Erythroblast (primary cell): ENCODE measurements at regions not wholly inside any gene's neighbourhood (a gene's known extent, or its start where the extent isn't known, plus 50 kb on each side); places are given as distances from the start of the nearest gene placed in this dataset.

Experiments
- DNase-seq, 2 experiments: peaks; one replicate each; lab custom pipeline; 2025; lab: John Stamatoyannopoulos, UW
- GATA1 ChIP-seq: IDR thresholded peaks from 2 replicates; pipeline ENCODE4 v1.6.1; 2011; ENCODE audit warnings: low read depth, mild to moderate bottlenecking, control low read depth, low read length, moderate library complexity
- POLR2A ChIP-seq: IDR thresholded peaks from 2 replicates; pipeline ENCODE4 v1.6.1; 2011; ENCODE audit warnings: mild to moderate bottlenecking, low read length

DNA sequence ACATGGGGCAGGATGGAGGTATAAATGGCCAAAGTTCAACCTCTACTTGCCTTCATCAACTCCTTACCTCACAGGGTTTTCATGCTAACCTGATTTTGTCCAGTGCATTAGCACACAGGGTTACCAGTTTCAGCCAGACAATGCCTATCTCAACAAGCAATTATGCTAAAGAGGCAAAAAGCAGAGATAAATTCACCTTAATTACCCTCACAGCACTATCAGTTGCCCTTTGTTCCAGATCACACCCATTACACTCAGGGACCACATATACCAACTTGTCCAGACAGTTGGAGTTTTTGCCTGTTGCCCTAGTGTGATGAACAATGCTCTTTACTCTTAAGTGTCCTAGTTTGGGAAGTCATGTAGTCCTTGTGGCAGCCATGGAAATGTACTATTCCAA lies 174.5 kb upstream of the MOCS1 start:
- TF ChIP-seq POLR2A (no peak), GATA1 (no peak)
- DNase-seq, result no peak

DNA sequence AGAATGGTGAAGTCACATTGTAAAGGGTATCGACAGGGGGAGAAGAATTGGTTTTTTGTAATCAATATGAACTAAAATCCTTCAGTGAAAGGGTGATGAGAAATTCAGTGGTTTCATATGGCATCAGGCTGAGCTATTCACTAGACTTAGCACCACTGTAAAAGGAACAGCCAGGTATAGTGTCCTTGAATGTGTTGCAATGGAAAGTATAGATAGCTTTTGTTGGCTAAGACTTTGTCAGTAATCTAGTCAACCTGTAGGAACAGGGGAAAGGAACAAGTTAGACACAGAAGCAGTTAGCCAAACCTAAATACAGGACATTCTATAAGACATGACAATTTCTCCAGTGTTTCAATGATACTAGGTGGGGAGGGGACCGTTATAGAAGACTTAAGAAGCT lies 172.6 kb upstream of the MOCS1 start:
- TF ChIP-seq POLR2A (no peak), GATA1 (no peak)
- DNase-seq, result no peak

DNA sequence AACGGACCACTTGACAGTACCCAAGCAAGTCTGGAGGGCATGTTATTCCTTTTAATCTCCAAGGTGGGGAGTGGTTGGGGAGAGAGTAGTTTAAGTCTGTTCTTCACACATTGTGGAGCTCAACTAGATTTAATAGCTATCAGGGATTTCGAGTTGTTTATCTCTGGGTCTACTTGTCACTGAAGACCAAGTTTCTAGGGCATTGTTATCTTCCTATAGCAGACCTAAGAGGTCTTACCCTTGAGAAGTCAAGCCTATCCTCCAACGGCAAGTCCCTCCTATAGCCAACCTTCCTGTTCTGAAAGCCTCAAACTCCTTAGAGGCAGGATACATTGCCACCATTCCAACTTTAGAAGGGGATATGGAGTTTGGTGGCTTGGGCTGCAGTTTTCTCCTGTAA lies 164.5 kb upstream of the MOCS1 start:
- no peak for DNase-seq
- TF ChIP-seq POLR2A (no peak), GATA1 (no peak)

DNA sequence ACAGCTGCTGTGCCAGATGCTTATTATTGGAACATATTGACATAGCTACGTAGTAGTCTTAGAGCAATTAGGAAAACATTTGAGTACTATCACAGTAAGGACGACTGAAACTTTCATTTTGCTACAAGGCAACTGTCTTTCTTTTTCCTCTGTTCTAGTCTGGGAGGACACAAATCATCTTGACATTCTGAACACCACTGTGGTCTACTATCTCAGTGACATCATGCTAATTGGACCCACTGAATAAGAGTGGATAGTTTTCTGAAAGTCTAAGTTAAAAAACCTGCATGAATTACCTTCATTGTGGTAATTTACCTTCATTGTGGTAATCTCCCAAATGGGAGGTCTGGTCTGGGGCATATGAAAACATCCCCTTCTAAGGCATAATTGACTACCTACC lies 163.3 kb upstream of the MOCS1 start:
- DNase-seq, result no peak
- no peak for TF ChIP-seq POLR2A
- TF ChIP-seq GATA1, result no peak

DNA sequence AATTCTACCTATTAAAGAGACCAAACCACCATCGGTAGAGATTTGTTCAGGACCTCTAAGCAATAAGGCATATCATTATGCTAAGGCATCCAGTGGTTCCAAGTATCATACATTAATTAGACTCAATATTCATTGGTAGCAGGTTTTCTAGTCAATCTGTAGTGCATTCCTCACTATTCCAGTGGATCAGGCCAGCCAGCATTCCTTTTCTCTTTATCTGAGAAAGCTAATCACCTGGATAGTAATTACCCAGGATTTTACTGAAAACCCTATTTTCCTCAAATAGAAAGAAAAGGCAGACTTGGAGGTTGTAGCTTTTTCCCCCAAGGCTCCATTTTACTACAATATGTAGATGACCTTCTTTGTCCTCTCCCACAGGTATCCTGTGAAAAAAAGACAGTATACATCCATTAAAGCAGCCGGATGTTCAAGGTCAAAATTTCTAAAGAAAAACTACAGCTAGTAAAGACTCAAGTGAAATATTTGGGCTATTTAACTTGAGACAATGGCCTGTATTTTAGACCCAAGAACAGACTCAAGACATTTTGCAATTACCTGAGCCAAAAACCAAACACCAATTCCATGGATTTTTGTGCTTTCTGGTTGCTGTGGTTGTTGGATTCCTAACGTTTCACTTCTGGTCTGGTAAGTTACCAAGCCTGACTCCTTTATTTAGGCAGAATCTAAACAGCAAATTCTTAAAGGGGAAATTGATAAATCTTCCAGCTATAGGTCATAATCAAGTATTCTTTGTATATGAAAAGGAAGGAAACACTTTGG lies 149.1 kb upstream of the MOCS1 start:
- no peak for DNase-seq
- no peak for TF ChIP-seq GATA1
- TF ChIP-seq POLR2A, result no peak

DNA sequence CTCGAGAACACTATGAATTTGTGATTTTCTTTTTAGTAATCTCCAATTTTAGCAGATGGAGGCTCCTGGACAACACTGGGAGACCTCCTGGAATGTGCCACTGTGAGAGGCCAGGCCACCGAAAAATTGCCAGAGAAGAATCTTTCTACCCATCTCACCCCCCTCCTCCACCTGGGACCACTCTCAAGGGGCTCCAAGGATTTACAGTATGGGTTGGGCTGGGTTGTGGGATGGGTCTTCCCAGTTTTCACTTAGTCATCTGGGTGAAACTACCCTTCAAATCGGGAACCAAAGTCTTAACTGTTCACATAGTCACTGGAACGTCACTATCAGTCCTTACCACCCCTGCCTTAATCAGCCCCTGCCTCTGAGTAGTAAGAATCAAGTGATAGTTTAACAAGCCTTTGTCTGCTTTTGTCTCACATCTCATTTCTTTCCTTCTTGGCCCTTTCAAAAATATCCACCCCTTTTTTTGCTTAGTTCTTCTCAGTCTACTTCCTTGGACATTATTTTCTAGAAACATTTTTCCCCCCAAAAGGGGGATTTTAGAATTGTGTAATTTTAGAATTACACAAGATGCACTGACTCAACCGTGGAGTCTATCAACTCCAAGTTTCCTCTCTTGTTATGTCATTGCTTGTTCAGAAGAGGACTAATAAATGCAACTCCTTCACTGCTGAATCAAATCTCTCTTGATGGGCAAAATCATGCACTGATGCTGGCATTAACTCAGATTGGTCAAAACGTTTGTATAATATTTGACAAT lies 148.2 kb upstream of the MOCS1 start:
- TF ChIP-seq POLR2A (no peak), GATA1 (no peak)
- no peak for DNase-seq

DNA sequence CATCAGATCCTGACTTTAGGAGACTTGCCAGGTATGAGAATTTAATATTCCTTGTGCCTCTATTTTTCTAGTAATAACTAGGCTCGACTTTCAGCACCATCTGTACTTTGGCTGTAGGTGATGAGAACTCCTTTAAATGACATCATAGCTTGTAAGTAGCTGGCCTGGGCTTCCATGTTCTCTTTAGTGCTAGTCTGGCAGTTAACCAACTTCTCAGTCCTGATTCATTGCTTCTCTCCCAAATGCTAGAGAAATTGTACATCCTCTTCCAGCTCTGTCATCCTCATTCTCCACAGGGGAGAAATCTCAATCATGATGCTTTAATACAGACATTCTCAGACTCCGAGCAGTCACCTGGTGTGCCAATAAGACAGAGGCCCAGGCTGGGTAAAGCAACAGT lies 143.5 kb upstream of the MOCS1 start:
- DNase-seq, result no peak
- no peak for TF ChIP-seq GATA1

DNA sequence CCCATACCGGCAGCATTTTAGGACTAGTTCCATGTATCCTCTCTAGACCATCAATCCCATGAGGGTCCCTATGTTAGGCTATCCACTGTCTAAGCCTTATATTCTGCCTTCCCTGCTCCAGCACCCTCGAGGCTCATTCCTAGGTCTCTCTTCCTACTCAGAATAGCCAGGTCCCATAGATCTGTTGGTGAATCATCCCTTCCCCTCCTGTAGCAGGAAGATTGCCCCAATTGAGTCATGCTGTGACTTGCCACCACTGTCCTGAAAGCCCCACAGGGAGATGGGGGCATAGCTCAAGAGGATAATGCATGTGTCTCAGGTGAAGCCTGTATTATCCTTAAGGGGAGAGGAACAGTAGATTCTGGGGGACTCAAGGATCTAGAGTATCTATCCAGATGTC lies 143.1 kb upstream of the MOCS1 start:
- DNase-seq, result no peak
- TF ChIP-seq GATA1, result no peak
- TF ChIP-seq POLR2A, result no peak

DNA sequence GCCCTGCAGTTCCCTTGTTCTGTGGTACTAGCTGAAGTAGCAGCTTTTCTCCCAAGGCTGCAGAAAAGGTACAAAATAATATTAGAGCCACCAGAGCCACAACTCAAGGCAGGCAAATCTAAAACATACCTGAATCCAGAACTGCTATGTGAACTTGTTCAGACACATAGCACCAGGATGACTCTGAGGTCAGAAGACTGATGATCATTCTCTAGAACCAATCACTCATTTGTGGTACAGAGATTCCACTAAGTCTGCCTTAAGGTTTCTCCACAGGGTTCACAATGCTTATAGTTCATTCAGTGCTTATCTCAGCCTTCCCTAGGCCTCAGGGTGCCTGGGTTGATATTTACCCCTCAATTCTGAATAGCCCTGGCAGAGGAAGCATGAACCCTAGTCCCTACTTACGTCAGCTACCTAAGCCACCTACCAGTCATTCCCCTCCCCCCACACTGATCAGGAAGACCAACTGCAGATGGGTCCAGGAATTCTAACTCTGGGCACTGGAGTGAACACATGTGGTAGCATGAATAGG lies 140.9 kb upstream of the MOCS1 start:
- TF ChIP-seq POLR2A, result no peak
- TF ChIP-seq GATA1, result no peak
- DNase-seq, result no peak

DNA sequence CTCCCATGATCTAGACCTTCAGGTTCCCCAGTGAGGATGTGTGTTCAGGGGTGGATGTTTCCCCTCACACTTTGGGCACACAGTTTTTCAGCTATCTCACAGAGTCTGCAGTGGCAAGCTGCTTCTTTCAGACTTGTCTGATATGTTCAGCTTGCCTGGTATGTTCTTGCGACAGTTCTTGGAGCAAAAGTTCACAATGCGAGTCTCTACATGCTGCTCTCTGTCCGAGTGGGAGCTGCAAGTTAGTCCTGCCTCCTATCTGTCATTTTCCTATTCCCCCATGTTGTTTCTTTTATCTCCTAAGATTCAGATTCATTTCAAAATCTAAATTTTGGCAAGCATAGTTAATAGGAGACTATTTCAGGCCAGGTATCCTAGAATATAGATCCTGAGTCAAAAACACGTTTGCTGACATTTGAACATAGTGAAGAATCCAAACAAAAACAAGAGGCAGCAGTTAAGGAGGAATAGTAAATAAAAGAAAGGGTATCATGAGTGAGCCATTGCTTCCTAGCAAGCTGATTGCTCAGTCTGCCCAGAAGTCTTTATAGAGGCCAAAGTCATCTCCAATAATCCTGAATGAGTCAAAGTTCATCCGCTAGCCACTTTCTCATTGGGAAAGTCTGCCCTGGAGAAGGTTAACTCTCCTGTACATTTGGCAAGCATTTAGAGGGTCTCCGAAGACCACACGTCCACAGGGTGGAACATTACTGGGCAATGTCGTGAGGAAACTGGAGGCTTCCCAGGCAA lies 140.2 kb upstream of the MOCS1 start:
- TF ChIP-seq POLR2A (no peak), GATA1 (no peak)
- no peak for DNase-seq

DNA sequence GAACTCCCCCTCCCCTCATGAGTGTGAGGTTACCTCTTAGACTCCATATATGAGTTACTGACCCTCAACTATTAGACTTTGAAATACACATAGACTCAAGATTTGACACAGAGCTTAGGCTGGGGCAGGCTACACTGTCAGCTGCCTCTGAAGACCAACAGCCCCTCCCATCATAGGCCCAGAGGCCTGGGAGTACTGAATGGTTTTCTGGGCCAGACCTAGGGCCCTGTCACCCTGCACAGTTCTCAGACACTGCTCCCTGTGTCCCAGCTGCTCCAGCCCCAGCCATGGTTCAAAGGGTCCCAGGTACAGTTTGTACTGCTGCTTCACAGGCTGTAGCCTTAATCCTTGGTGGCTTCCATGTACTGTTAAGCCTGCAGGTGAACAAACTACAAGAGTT lies 132.1 kb upstream of the MOCS1 start:
- TF ChIP-seq POLR2A (no peak), GATA1 (no peak)

DNA sequence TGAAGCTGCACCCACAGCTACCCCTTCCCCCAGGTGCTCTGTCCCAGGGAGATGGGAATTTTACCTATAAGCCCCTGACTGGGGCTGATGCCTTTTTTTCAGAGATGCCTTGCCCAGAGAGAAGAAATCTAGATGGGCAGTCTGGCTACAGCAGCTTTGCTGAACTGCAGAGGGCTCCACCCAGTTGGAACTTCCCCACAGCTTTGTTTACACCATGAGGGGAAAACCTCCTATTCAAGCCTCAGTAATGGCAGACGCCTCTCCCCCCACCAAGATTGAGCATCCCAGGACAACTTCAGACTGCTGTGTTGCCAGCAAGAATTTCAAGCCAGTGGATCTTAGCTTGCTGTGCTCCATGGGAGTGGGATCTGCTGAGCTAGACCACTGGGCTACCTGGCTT lies 122.6 kb upstream of the MOCS1 start:
- TF ChIP-seq GATA1, result no peak
- no peak for TF ChIP-seq POLR2A
- no peak for DNase-seq

More for the DNA sequence above, 132.1 kb upstream of the MOCS1 start:
- no peak for DNase-seq

DNA sequence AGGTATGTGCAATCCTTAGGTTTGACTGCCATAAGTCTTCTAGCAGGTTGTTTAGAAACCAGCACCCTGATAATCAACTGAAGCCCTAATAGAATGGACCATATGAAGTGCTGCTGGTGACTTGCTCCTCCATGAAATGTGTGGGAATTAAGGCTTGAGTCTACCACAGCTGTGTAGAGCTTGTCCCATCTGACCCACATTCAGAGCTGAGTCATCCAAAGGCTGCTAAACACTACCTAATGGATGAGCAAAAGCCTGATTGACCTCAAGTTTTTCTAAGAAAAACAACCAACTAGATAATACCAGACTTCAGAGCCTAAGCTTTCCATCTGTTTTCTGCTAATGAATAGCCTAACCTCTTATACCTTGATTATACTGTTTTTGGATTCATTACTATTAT lies 120.3 kb upstream of the MOCS1 start:
- DNase-seq, result no peak

More for the DNA sequence above, 120.3 kb upstream of the MOCS1 start:
- TF ChIP-seq POLR2A (no peak), GATA1 (no peak)
